NCI-H82 treated with DMSO at 0.1 percent for 48 hours (cell line): ENCODE measurements at regions not wholly inside any gene's neighbourhood (a gene's known extent, or its start where the extent isn't known, plus 50 kb on each side); places are given as distances from the start of the nearest gene placed in this dataset.

Experiments
- DNase-seq: peaks from one replicate; lab custom pipeline; 2025; ENCODE audit not compliant: unreplicated experiment; lab: John Stamatoyannopoulos, UW

DNA sequence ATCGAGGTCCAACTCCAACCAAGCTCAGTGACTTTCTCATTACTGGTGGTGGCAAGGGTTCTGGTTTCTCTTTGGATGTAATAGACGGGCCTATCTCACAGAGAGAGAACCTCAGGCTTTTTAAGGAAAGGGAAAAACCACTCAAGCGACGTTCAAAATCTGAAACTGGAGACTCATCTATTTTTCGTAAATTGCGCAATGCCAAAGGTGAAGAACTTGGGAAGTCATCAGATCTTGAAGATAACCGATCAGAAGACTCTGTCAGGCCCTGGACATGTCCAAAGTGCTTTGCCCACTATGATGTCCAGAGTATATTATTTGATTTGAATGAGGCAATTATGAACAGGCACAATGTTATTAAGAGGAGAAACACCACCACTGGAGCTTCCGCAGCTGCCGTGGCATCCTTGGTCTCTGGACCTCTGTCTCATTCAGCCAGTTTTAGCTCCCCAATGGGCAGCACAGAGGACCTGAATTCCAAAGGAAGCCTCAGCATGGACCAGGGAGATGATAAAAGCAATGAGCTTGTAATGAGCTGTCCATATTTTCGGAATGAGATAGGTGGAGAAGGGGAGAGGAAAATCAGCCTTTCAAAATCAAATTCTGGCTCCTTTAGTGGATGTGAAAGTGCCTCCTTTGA, 343.5 kb upstream of the RGS6 start:
- DNase-seq, result no peak

DNA sequence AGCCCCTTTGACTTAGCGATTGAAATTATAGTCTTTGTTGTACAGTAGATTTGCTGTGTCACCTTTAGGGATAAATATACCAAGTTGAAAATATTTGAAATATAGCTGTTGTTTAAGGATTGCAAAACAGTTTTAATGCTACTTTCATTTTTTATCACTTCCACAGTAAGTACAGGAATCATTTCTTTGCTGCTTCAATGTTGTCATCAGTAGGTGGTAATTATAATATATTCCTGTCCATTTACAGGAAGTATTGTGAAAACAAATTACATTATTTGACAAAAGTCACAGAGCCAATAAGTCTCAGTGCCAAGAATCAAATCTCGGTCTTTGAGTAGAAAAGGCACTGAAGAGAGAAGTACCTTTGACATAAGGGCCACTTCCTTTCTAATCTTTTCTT, 342.6 kb upstream of the RGS6 start:
- no peak for DNase-seq

DNA sequence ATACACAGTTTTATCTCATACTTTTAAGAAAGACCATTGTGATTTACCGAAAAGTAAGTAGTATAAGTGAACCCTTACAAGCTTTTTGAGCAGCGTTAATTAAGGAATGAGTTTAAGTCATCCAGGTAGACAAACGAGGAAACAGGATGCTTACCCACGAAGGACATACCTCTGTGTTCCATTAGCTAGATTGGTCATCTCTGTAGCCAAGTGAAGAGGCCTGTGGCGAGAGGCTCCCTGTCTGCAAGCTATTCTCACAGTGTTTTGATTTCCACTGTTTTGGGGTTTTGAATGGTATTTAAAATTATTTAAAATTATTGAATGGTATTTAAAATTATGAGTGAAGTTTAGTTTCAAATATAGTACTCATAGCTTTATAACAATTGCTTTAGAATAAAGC, 342.1 kb upstream of the RGS6 start:
- DNase-seq, result no peak

- no peak for DNase-seq
Measured at GRCh38 chr14:71591231-71591630, 341.0 kb upstream of the RGS6 start.

DNA sequence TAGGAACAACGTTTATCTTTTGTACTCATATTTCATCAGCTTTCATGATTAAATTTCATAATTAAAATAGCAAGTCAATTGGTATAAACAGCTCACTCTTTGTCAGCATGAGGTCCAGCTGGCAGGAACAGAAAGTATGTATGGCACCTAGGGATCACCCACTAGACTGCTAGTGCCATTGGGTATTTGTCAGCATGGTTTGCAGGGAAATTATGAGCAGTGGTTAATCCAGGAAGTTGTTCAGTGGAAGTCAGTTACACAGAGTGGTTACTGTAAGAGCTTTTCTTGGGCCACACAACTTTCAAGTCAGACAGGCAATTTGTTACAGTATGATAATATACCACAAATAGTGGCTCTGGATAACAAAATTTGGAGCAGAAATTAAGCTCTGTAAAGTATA, 340.3 kb upstream of the RGS6 start:
- DNase-seq, result no peak

DNA sequence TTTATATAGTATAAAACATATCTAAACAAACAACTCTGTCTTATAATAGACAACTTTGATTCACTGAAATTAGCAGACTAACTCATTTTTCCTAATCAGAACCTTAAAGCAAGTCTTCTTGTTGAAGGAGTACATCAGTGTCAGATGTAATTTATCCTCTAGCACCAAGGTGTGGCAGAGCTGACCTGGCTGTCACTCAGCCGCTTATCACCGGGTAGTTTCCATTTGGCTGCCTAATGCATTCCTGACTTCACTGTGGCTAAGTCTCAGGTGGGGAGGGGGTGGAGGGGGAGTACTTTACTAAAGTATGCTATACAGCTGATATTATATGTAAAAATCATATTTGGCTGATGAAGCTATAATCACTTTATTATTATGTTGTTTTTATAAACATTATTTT, 339.9 kb upstream of the RGS6 start:
- DNase-seq, result no peak

- DNase-seq, result no peak
Measured at GRCh38 chr14:71593966-71594365, 338.3 kb upstream of the RGS6 start.

DNA sequence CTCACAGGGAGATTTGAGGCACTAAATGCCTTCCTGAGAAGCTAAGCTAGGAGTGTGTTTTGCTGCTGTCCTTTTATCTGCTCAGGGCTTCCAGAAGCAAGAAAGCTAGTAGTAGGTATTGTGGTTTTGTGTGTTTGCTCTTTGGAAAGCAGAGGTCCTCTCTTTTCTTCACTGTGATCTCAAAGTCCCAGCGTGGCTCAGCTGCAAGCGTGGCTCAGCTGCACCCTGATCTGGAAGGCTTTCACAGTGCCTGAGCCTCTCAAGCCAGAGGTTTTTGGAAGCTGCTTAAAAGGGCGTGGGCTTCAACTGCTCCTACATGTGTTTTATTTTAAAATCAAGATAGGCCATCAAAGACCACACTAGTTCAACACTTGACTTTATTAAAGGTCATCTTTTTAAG, 337.4 kb upstream of the RGS6 start:
- DNase-seq, result no peak

DNA sequence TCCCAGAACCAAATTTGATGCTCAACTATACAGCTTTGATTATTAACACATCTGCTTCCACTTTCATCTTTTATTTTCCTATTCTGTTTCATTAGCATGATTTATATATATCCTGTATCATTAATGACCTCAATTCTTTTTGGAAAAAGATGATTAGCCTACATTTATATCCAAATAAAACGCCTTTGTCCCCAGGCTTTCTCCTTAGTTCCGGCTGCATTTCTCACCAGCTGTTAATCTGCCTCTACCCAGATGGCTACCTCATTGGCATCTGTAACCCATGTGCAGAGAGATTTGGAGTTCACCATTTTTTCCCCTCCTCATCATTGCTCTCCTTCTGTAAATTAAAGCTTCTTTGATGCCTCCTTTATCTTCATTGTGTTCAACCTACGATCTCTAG, 336.8 kb upstream of the RGS6 start:
- DNase-seq, result no peak

DNA sequence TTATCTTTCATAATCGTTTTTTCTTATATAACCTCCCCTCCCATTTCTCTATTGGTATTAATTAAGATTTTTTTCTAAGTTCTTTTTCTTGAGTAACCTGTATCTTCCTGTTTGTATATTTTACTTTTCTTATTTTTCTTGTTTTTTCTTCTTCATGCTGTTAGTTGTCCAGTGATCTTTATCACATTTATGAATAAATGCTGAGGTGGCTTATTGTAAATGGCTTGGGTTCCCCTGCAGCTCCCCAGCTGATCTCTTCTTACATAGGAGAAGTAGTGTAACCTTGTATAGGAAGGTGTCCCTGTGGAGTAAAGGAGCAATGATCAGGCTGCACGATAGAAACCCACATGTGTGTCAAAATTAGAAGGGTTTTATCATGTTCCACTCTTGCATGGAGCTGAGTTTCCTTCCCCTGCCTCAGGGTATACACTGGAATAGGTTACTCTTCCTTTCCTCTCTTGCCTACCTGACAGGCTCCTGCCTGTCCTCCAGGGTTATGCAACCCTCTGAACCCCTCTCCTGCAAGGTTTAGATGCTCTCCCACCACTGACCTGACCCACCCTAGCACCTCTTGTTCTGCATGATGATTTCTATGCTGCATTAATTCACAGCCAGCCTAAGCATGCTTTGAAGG, 334.8 kb upstream of the RGS6 start:
- no peak for DNase-seq

DNA sequence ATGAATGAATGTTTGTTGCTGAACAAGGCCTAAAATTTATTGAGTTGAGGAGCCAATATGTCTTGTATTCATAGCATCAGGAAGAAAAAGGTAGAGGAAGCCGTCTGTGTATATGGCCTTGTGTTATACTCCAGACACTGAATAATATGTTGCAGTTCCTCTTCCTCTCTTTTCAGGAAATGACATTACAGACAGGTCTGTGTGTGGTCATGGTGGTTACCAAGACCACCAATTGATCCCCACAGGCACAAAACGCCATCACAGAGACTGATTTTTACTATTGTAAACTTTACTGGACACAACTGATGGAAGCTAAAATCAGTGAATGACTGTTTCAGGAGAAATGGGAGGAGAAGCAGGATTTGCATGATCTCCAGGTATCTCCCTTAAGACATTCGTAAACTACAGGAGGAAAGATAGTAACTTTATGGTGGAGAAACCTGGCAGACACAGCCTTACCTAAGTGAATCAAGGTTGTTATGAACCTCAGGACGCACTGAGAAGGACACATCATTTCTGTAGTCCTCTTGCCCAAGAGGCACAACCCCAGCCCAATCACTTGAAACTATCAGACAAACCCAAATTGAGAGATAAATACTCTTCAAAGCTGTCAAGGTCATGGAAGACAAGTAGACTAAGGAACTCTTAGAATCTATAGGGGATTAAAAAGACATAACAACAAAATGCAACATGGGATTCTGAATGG, 334.1 kb upstream of the RGS6 start:
- no peak for DNase-seq

DNA sequence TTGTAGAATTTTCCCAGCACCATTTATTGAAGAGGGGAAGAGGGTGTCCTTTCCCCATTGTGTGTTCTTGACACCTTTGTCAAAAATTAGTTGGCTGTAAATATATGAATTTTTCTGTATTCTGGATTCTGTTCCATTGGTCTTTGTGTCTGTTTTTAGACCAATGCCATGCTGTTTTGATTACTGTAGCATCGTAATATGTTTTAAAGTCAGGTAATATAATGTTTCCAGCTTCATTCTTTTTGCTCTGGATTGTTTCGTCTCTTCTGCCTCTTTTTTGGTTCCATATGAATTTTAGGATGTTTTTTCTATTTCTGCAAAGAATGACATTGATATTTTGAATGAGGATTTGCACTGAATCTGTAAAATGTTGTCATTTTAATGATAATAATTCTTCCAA, 331.9 kb upstream of the RGS6 start:
- DNase-seq, result no peak

- no peak for DNase-seq
Measured at GRCh38 chr14:71602524-71602923, 329.7 kb upstream of the RGS6 start.

DNA sequence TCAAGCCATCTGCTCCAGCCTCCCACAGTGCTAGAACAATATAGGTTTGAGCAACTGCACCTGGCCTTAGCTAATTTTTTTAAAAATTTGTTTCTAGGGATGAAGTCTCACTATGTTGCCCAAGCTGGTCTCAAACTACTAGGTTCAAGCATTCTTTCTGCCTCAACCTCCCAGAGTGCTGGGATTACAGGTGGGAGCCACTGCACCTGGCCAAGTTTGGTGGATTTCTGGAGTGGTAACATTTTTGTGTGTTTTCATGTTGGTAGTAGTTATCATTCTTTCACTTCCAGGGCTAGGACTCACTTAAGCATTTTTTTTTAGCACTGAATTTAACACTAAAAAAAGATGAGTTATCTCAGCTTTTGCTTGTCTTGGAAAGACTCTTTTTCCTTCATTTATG, 328.0 kb upstream of the RGS6 start:
- no peak for DNase-seq

DNA sequence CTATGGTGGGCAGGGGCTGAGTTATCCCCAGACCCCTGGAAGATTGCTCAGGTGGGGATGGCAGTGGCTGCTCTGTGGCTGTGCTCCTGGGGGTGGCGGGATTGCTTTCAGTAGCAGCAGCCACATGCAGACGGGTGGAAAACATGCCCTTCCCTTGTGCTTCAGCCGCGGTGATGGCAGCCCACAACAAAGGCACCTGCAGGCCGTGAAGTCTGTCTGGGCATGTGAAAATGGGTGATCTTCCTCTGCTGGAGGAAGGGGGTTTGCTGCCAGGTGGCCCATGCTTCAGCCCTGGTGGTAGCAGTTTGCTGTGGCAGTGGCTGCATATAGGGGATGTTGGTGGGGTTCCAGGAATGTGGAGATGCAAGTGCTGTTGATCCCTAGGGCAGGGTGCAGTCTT, 326.2 kb upstream of the RGS6 start:
- DNase-seq, result no peak

GRCh38 chr14:71606575-71606974, 325.7 kb upstream of the RGS6 start:
- no peak for DNase-seq

DNA sequence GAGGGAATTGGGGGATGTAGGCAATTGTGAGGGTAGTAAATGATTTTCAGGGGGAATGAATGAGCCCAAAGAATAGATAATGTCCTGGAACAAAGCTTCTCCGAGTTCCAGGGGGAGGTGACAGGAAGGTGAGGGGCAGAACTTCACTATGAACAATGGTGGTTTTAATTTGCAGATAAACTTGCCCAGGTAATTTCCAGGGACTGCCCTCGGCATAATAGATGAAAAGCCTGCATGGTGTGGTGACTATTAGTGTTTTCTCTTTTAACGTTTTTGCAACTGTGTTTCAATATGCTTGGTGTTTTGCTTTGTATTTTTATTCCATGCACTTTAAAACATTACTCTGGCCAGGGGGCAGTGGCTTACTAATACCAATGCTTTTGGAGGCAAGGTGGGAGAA, 325.2 kb upstream of the RGS6 start:
- no peak for DNase-seq

- no peak for DNase-seq
Measured at GRCh38 chr14:71610149-71610548, 322.1 kb upstream of the RGS6 start.

DNA sequence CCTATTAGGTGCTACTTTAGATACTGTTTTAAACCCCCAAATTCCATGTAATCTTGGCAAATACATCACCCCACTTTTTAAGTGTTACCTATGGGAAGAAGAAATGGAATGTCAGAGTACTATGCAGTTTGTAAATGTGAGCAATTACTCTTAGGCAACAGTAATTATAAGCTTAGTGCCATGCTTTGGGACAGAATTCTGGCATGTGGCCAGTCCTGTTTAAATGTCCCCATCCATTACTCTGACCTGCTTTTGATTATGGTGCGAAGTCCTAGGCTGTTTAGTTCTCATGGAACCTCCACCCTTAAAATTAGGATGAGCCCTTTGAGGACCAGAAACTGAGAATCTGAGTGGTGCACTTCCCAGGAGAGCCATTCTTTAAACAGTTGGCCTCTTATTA, 321.4 kb upstream of the RGS6 start:
- peak; percentile 47 for DNase-seq

DNA sequence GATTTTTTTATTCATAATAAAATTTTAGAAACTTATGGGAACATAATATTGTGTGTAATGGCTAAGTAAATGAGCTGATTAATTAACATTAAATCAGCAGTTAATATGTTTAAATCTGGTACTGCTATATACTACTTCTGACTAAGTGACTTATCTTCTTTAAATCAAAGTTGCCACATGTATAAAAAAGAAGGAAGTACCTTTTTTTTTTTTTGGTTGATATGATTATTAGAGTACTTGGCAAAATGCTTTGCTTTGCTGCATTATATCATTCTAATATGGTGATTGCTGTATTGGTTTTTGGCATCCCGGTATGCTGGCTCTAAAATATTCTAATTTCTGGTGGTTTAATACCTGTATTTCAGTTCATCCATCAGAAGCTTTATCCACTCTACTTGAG, 319.1 kb upstream of the RGS6 start:
- no peak for DNase-seq

DNA sequence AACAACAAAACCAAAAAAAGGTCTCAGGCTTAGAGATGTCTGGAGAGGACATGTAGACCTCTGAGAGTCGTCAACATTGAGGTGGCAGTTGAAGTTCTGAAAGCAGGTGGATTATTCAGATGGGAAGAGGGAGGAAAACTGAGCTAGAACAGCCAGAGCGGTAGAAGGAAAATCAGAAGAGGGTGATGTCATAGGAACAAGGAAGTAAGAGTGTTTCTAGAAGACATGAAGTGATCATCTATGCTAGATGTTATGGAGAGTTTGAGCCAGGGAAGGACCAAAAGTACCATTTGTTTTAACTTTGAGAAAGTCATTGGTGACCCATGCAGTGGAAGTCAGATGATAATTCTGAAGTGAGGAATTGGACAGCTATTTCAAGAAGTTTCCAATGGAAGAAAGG, 316.2 kb upstream of the RGS6 start:
- no peak for DNase-seq

- no peak for DNase-seq
Measured at GRCh38 chr14:71618047-71618446, 314.2 kb upstream of the RGS6 start.

GRCh38 chr14:71618716-71619115, 313.5 kb upstream of the RGS6 start:
- no peak for DNase-seq
